Gastrocnemius medialis (tissue), 4 donors: ENCODE measurements at regions not wholly inside any gene's neighbourhood (a gene's known extent, or its start where the extent isn't known, plus 50 kb on each side); places are given as distances from the start of the nearest gene placed in this dataset.

Experiments
- ATAC-seq, 2 donors: fragments of 150-250 bp; one replicate each; pipeline ENCODE4 v1.9.1; 2016
- DNase-seq, 2 donors: peaks; one replicate each; pipeline ENCODE4 v3.0.0-alpha.2; 2019
- H3K27ac ChIP-seq, 4 donors: fragments of 200-600 bp; sonication (generic); 1 replicate in 1 of 4; 2 replicates in 3 of 4; pipeline ENCODE4 v1.5.1; 2016 to 2018; ENCODE audit warnings: mild to moderate bottlenecking in 2 of 4, moderate library complexity in 1 of 4
- H3K27me3 ChIP-seq, 3 donors: fragments of 200-600 bp; sonication (generic) in 2 of 3; 1 replicate in 1 of 3; 2 replicates in 2 of 3; pipeline versions ENCODE4 v1.5.1 to v1.6.0; 2016 to 2019; ENCODE audit warnings: mild to moderate bottlenecking in 1 of 3, moderate library complexity in 1 of 3
- H3K36me3 ChIP-seq, 2 donors: fragments of 200-600 bp; sonication (generic) in 1 of 2; one replicate each; pipeline ENCODE4 v1.5.1; 2017 to 2018
- H3K4me1 ChIP-seq, 2 donors: fragments of 200-600 bp; sonication (generic) in 1 of 2; one replicate each; pipeline ENCODE4 v1.5.1; 2016 to 2017; ENCODE audit warnings: mild to moderate bottlenecking in 2 of 2
- H3K4me3 ChIP-seq, 4 donors: fragments of 200-600 bp; sonication (generic) in 3 of 4; 1 replicate in 1 of 4; 2 replicates in 3 of 4; pipeline ENCODE4 v1.5.1; 2016 to 2019; ENCODE audit warnings: mild to moderate bottlenecking in 2 of 4
- H3K9me3 ChIP-seq, 3 donors: fragments of 200-600 bp; sonication (generic) in 2 of 3; 1 replicate in 1 of 3; 2 replicates in 2 of 3; pipeline ENCODE4 v1.5.1; 2016 to 2019
- CTCF ChIP-seq, 5 experiments: fragments of 450-650 bp in 3 of 5; fragments of 200-600 bp in 2 of 5; sonication (generic) in 2 of 5; IDR thresholded peaks in 4 of 5; conservative IDR thresholded peaks in 1 of 5; 1 replicate in 4 of 5; 2 replicates in 1 of 5; pipeline ENCODE4 v1.5.1; 2016 to 2019; ENCODE audit warnings: antibody characterized with exemption in 5 of 5, mild to moderate bottlenecking in 3 of 5, moderate library complexity in 3 of 5
- POLR2A ChIP-seq, 2 donors: fragments of 450-650 bp; IDR thresholded peaks; one replicate each; pipeline ENCODE4 v1.6.1; 2017; ENCODE audit warnings: antibody characterized with exemption in 2 of 2, mild to moderate bottlenecking in 2 of 2, moderate library complexity in 2 of 2
- in situ Hi-C, 4 donors: fragments of 200-750 bp; cut with MboI; loops; one replicate each; pipeline versions ENCODE4 v1.15.0 to v1.8.0; 2017; ENCODE audit warnings: low sequenced_read_pairs in 4 of 4
- intact Hi-C: fragments of 100-400 bp; cut with DNase I; formaldehyde crosslinking; loops from one replicate; pipeline ENCODE4 v1.15.1; 2023; ENCODE audit warnings: low total_unique reads

- no peak for TF ChIP-seq POLR2A (IDR thresholded peaks at IDR 0.05)
- no peak for TF ChIP-seq CTCF (IDR thresholded peaks at IDR 0.05 in 4 of 5, conservative IDR thresholded peaks at IDR 0.05 in 1 of 5)
- ATAC-seq (no peak), DNase-seq (no peak)
- in situ Hi-C loops, result no loop called here
- intact Hi-C loops, result no loop called here
- no peak overlapping the region for H3K27ac ChIP-seq
- no peak overlapping the region for H3K4me3 ChIP-seq
- H3K9me3 ChIP-seq, result no peaks in the 10 kb centered on the region
- H3K36me3 ChIP-seq, result no peaks in the 10 kb centered on the region
- H3K4me1 ChIP-seq, result no peaks in the 10 kb centered on the region
- peaks cover 0 to 4% (median 0%) of the 10 kb centered on the region in 3 donors for H3K27me3 ChIP-seq
Observed at GRCh38 chr22:22075382-22076163, 93.0 kb upstream of the TOP3B start.

DNA sequence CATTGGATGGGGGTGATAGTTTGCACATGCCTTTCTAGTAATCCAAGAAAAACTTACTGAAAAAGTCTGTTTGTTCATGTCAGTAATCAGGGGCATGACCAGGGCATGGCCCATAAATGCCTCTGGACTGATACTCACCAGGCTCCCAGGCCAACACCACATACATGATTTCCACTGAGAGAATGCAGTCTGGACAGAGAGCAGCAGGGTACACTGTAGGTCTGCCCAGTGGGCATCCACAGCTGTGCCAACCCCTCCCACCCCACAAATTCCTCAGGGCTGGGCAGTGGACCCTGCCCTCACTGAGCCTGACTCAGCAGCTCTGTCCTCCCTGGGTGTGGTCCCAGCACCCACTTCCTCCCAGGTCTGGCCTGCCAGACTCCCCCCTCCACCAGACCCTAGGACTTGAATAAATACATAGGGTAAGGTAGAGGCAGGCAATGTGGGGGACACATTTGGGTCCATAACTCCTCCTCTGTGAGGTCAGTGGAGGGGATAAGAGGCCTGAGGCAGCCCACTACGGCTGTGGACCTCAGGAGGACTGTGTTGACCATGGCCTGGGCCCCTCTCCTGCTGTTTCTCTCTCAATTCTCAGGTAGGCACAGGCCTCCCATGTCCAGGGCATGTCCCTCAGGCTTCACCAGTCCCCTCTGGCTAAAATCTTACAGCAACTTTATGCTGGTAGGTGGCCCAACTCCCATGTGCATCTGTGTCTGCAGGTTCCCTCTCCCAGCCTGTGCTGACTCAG, 92.2 kb upstream of the TOP3B start:
- no peak for DNase-seq

DNA sequence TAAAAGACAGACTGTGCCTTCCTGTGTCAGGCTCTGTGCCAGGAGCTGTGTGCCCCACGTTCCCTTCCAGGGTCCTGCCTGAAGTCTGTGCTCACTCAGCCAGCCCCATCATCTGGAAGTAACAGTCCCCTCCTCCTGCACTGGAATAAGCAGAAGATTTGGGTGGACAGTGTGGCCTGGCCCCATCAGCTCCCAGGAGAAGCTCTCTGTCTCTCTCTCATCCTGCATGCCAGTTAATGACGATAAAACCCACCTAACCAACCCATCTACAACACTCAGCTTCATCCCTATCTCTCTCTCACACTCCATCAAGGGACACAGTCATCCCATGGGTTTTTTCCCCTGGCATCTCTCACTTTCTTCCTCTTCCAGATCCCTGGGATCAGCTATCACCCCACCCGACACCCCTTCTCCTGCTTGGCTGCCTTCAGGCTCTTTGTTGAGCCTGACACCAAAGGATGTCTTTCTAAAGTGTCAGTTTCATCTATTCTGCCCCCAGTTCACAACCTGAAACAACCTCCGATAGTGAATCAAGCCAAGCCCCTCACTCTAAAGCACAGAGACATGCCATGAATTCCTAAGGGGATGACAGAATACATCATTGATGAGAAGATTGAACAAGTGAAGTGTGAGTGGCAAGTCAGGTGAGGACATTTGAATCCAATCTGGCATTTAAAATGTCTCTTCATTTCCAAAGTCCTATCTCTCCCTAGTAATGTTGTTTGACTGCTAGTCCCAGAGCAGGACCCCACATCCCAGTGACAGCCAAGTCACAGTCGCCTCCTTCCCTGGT, 91.4 kb upstream of the TOP3B start:
- no peak for ATAC-seq
- TF ChIP-seq POLR2A (IDR thresholded peaks at IDR 0.05), result no peak
- no peak for TF ChIP-seq CTCF (IDR thresholded peaks at IDR 0.05 in 4 of 5, conservative IDR thresholded peaks at IDR 0.05 in 1 of 5)

More for the DNA sequence above, 92.2 kb upstream of the TOP3B start:
- TF ChIP-seq POLR2A (IDR thresholded peaks at IDR 0.05), result no peak
- no peak for TF ChIP-seq CTCF (IDR thresholded peaks at IDR 0.05 in 4 of 5, conservative IDR thresholded peaks at IDR 0.05 in 1 of 5)
- Histone ChIP-seq H3K9me3 (no peaks in the 10 kb centered on the region), H3K4me3 (no peak overlapping the region), H3K27me3 (peaks cover 0 to 4% (median 0%) of the 10 kb centered on the region in 3 donors), H3K36me3 (no peaks in the 10 kb centered on the region), H3K4me1 (no peaks in the 10 kb centered on the region), H3K27ac (no peak overlapping the region)
- in situ Hi-C loops (no loop called here), intact Hi-C loops (no loop called here)
- no peak for ATAC-seq

GRCh38 chr22:22072169-22072836, 89.7 kb upstream of the TOP3B start:
- Histone ChIP-seq H3K27me3 (peaks cover 0 to 4% (median 0%) of the 10 kb centered on the region in 3 donors), H3K9me3 (no peaks in the 10 kb centered on the region)

More for the DNA sequence above, 91.4 kb upstream of the TOP3B start:
- Histone ChIP-seq H3K4me1 (no peaks in the 10 kb centered on the region), H3K27me3 (peaks cover 0 to 4% (median 0%) of the 10 kb centered on the region in 3 donors), H3K36me3 (no peaks in the 10 kb centered on the region), H3K9me3 (no peaks in the 10 kb centered on the region), H3K27ac (no peak overlapping the region), H3K4me3 (no peak overlapping the region)
- intact Hi-C loops (no loop called here), in situ Hi-C loops (no loop called here)
- no peak for DNase-seq

More at GRCh38 chr22:22072169-22072836, 89.7 kb upstream of the TOP3B start:
- ATAC-seq (no peak), DNase-seq (no peak)
- no peaks in the 10 kb centered on the region for H3K36me3 ChIP-seq
- H3K27ac ChIP-seq, result no peak overlapping the region
- intact Hi-C loops (no loop called here), in situ Hi-C loops (no loop called here)
- no peaks in the 10 kb centered on the region for H3K4me1 ChIP-seq
- TF ChIP-seq POLR2A (IDR thresholded peaks at IDR 0.05), result no peak
- TF ChIP-seq CTCF (IDR thresholded peaks at IDR 0.05 in 4 of 5, conservative IDR thresholded peaks at IDR 0.05 in 1 of 5), result no peak
- no peak overlapping the region for H3K4me3 ChIP-seq
